Activated CD8-positive, alpha-beta memory T cell treated with anti-CD3 and anti-CD28 coated beads for 36 hours (primary cell): ENCODE measurements at regions not wholly inside any gene's neighbourhood (a gene's known extent, or its start where the extent isn't known, plus 50 kb on each side); places are given as distances from the start of the nearest gene placed in this dataset.

Experiments used
- CTCF ChIA-PET: fragments of 350-600 bp; sonication (Branson Sonifier 250); formaldehyde crosslinking; loops from one replicate; lab custom pipeline; 2021; ENCODE audit warnings: antibody characterized with exemption; lab: Charles Lee
- POLR2A ChIA-PET: fragments of 350-600 bp; sonication (Branson Sonifier 250); formaldehyde crosslinking; loops from one replicate; lab custom pipeline; 2021; ENCODE audit warnings: antibody characterized with exemption; lab: Charles Lee

DNA sequence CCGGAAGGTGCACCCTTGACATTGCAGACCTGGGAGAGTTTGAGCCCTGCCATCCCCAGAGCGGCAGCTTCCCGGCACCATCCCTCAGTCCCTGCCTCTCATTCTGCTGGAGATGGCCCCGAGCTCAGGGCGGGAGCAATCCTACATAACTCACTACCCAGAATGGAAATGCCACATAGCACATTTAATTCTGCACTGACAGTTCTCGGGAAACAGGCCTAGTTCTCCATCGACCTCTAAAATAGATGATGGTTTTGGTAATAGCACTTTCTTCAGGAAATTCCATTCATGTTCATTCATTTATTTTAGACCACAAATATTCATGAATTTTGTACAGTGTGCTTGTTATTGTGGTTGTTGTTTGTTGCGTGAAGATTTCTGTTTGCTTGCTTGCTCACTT, 92.9 kb upstream of the SLC14A2 start:
- ChIA-PET CTCF (no interaction called here), POLR2A (no interaction called here)

DNA sequence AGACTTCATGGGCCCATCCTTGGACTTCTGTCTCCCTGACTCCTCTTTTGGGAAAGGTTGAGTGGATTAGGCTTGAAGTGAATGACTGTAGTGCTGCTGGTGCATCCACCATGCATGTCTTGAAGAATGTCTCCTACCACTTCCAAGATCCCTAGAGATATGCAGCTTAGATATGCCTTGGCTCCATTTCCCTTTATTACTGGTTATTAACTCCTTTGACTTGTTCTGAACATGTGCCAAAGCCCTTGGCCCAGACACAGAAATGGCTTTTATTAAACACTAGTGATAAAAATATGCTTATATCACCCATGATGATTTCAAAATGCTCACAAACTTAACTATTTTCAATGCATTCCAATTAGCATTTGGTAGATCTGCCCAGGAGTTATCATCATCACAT, 90.0 kb upstream of the SLC14A2 start:
- ChIA-PET POLR2A (no interaction called here), CTCF (no interaction called here)

DNA sequence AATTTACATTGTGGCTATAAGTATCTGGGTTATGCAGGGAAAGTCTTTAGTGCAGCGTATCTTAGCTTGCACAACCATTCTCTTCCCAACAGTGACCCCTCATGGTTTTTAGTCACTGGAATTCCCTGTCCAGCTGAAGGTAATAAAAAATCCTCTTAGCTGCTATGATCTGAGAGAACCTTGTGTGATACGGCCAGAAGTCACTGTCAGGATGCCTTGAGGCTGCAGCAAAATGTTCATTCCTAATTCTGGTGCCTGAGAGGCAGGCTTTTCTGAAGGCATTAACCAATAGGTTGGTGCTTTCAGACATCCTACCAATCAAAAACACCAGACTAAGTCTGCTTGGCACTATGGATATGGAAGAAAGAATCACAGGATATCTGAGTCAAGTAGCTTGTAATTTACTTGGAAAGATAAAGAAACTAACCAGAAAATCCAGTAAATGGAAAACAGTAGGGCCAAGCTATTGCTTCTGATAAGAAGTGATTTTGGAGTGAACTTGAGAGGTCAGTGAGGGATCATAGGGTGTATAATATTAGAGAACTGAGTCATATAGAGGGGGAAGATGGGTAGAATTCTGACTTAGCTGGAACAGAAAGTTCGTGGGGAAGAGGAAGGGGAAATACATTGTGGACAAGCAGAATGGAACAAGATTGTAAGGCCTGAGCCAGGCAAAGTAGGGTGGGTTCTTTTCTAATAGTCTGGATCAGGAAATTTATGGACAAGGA, 89.0 kb upstream of the SLC14A2 start:
- ChIA-PET CTCF (no interaction called here), POLR2A (no interaction called here)

DNA sequence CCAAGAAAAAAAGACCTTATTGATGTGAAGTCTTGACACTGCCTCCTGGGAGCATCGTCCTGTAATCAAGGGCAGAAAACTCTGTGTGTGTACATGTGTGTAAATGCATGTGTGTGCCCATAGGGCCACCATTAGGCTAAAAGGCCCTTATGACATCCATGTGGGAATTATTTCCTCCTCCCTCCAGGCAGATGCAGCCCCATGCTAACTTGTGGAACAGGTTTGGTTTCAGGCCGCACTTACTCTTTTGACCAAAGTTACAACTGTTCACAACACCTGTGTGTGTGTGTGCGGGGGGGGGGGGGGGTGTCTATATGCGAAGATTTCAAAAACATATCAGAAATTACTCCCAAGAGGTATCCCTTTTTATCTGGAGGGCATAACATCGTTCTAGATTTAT, 87.4 kb upstream of the SLC14A2 start:
- CTCF ChIA-PET: no interaction called here
- POLR2A ChIA-PET: no interaction called here

DNA sequence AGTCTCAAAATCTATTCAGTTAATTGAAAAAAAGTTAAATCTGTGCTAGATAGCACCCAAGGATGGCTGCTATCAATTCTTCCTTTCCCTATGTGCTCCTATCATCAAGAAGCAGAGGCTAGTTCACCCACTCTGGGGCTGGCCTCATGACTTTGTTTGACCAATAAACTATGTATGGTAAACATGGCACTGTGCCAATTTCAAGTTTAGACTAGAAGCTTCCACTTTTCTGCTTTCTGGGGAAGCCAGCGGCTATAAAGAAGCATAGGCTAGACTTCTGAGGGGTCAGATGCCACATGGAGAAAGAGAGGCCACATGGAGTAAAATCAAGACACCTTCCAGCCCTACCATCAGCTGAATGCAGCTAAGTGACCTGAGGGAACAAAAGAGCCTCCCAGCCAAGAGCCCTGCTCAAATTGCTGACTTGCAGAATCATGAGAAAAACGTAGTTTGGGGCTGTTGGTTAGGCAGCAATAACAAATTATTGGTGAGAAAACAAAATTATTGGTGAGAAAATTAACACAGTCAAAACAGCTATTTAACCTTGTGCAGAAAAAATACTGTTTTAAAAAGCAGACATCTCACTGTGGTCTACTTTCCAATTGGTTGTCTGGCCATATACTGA, 86.5 kb upstream of the SLC14A2 start:
- ChIA-PET POLR2A (no interaction called here), CTCF (no interaction called here)

DNA sequence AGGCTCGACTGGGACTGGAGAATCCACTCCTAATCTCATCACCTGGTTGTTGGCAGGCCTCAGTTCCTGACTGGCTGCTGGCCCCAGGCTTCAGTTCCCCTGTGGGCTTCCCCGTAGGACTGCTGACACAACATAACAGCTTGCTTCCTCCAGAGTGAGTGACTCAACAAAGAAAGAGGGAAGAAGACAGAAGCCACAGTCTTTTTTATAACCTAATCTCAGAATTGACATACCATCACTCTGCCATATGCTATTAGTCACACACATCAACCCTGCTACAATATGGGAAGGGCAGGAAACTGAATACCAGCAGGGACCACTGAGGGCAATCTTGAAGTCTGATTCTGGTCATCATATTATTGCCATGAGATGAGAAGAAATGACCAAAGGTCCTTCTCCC, 76.8 kb upstream of the SLC14A2 start:
- ChIA-PET CTCF (no interaction called here), POLR2A (no interaction called here)

DNA sequence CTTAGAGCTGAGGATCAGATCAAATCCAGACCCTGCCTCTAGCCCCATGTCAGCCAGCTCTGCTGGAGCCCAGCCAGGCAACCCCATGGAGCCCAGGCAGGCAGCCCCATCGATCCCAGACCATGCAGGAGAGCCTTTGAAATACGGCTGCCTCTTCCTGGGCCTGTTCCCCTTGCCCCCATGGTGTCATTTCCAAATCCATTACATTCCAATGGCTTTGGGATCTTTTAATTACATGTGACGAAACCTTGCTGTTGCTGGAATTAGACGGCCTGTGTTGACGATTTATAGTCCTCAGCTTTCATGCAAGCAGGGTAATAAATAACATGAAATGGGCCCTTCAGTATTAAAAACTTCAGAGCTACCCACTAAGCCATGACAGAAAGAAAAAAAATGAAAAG, 75.8 kb upstream of the SLC14A2 start:
- ChIA-PET CTCF (no interaction called here), POLR2A (no interaction called here)

DNA sequence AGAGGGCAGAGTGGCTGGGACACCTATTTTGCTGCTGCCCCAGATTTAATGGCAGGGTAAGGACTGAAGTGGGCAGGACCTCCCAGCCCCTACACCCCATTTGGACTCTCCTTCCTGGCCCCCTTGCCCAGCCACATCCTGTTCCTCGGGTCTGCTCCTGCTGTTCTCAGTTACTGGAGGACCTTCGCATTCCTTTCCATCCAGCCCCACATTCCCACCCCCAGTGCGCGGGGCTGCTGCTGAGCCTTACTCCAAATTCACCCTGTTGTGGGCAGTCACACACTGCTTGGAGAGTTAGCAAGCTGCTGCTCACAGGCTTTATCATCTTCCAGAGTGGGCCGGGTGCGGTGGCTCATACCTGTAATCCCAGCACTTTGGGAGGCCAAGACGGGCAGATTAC, 75.2 kb upstream of the SLC14A2 start:
- POLR2A ChIA-PET: no interaction called here
- CTCF ChIA-PET: no interaction called here

DNA sequence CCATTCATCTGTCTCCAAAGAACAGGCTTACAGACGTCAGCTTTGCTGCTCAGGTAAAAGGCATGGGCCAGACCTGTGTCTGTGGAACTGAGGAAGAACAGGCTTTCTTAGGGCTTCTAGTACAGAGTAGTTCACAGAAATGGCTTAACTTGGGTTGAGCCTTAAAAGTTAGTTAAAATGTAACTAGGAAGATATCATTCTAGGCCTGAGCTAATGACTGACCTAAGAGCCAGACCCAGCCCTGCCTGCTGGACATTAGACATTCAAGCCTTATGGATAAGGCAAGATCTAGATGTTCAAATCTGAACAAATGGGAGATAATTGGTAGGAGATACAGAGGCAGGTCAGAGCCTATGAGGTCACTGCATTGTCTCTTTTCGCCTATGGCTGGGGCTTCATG, 73.9 kb upstream of the SLC14A2 start:
- POLR2A ChIA-PET: no interaction called here
- CTCF ChIA-PET: no interaction called here

DNA sequence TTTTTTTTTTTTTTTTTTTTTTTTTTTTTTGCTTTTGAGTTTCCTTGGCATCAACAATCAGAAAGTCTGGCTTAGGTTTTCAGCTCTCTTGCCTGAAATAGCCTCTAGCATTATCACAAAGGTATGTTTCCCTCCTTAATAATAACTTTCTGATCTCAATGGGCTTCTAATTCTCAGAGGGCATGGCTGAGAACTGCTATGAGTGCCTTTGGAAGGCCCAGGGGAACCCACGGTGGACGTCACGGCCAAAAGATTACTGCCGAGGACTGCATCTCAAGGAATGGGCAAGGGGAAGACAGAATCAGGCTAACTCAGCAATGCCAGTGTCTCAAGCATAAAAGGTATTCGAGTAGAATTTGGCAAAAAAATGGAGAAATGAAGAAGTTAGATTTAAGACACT, 73.2 kb upstream of the SLC14A2 start:
- ChIA-PET POLR2A (no interaction called here), CTCF (no interaction called here)

DNA sequence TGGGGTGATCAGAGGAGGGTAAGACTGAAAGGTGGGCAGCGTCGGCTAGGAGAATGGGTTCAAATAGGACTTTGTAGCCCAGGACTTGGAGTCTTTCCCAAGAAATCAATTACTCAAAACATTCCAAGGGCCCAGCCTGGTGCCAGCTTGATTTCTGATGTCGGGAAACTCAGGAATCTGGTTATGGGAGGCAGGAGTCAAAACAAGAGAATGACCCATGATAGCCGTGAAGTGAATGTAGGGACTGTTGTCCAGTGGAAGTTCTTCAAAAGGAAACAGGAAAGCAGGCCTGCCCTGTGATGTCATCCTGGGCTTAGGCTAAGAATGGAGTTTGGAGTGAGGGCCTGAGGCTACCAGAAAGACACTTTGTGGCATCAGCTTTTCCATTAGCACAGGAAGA, 67.4 kb upstream of the SLC14A2 start:
- ChIA-PET CTCF (no interaction called here), POLR2A (no interaction called here)

DNA sequence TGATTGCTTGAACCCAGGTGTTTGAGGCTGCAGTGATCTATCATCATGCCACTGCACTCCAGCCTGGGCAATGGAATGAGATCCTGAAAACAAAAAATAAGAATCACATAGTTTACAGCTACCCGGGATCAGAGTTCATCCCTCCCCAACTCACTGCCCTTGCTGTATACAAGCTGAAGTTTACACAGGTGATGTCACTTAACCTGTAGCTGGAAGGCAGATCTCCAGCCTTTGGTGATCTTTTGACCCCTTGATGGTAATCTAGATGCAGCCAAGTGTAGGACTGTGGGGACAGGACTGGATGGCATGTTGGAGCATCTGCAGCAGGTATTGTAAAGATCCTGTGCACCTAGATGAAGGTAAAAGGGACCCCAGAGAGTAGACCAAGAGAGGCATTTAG, 66.7 kb upstream of the SLC14A2 start:
- CTCF ChIA-PET: no interaction called here
- POLR2A ChIA-PET: no interaction called here

DNA sequence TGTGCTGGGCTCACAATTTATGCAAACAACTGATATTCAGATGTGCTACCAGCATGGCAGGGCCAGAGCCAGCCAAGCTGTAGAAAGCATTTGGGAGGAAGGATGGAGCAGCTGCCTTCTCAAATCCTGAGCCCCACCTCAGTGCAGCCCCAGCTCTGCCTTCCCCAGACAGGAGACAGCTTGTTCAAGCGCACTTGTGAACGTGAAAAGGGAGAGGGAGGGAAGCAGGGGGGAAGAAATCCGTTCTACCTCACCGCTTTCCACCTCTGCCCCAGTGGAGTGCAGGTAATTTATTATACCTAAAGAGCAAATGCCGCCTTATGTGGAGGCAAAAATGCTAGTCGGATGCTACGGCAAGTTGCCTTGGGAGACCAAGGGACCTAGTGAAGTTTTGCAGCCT, 66.0 kb upstream of the SLC14A2 start:
- ChIA-PET POLR2A (no interaction called here), CTCF (no interaction called here)

DNA sequence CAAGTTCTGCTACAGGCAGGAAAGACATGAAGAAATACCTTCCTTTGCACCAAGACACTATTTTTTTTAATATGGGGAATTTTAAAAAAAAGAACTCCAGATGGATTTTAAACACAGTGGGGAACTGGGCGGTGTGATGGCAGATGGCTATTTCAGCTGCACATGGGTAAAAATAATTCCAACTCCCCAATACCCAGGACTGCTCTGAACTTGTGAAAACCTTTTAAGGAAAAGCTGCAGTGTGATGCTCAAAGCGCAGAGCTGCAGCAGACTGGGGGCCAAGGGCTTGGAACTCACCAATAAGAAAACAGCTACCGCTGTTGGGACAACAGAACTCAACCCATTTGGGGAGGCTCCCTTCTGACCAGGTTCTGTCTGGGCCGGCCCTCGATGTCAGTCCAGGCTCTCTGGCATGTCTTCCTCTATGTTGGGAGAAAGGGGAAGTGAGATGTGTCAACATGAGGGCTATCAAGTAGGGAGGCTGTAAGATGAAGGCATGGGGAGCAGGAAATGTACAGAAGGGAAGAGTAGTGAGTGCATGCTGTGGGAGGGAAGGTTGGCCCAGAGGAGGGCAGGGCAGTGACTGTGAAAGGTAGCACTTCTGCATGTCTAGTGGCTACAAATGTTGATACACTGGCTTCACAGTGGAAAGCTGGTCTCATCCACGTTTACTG, 64.0 kb upstream of the SLC14A2 start:
- CTCF ChIA-PET: no interaction called here
- POLR2A ChIA-PET: no interaction called here

DNA sequence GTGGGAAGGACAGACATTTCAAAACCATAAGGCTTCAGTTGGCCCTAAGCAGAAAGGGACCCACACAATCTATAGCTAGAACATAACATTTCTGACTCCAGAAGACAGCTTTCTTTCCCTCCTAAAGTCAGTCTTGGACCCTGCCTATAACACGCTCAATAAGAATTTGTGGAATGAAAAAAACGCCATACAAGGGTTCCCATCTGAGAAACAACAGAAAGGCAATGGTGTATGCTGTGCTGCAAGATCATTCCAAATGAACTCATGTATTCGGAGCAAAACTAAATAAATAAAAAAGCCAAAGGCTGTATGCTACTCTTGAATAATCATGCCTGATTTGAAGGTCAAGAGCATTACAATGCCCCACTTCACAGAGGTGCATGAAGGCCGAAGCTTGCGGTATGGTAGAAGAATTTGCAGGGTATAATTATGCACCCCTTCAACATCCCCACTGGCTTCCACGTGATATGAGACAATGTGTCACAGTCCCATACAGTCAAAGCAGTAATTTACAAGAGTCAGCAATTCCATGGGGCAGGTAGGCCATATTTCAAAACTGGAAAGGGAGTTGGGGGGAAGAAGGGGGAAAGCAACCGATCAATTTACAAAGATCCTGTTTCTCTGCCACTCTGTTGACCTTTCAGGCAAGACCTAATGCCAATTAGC, 61.4 kb upstream of the SLC14A2 start:
- CTCF ChIA-PET: interaction anchor here (1.0 kb wide), 1 partner anchor 169 kb away, joined by 3 read pairs; no protein-coding TSS in a partner anchor

DNA sequence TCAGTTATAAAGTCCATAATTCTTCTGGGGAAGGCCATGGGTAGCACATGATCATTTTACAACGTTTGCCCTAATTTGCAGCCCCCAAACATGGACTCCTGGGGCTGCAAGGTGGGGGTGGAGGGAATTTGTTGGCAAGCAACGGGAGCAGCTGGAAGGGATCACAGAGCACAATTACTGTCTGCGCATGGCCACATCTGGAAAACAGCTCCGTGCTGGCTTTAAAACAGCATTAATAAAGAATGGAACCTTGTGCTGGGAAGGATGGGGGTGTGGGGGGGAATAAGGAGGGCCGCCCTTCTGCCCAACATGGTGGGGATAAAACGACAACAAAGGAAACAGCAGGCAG, 60.9 kb upstream of the SLC14A2 start:
- CTCF ChIA-PET: no interaction called here
- POLR2A ChIA-PET: no interaction called here

More for the DNA sequence above, 61.4 kb upstream of the SLC14A2 start:
- POLR2A ChIA-PET: no interaction called here

DNA sequence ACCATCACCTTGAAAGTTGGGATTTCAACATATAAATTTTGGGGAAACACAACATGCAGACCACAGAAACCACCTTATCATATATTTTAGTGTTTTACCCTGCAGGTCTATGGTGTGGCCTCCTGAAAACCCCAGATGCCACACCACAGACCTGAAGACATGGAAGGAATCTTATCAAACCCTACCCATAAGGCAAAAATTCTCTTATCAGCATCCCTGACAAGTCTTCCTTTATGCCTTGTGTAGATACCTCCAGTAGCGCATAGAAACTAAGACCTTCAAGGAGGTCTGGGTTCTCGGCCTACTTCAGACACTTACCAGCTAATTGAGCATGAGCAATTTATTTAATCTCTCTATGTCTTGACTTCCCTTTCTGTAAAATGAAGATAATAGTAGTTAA, 59.1 kb upstream of the SLC14A2 start:
- ChIA-PET POLR2A (no interaction called here), CTCF (no interaction called here)

DNA sequence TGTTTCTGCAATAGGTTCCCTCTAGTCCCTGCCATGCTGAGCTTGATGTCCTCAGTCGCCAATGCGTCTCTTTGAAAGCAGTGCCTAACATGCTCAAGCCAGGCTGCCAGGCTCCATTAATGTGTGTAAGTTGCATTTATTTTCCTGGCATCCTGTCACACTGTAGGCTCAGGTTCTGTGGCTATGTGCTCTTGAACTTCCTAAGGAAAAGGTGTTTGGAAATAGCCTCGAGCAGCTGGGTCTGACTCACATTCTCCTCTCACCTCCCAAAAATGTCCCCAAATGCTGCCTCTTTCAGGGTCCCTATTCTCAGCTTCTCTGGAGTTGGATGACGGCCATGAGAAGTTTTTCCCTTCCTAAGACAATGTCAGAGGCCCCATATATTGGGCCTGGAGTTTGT, 58.0 kb upstream of the SLC14A2 start:
- POLR2A ChIA-PET: no interaction called here
- CTCF ChIA-PET: no interaction called here

DNA sequence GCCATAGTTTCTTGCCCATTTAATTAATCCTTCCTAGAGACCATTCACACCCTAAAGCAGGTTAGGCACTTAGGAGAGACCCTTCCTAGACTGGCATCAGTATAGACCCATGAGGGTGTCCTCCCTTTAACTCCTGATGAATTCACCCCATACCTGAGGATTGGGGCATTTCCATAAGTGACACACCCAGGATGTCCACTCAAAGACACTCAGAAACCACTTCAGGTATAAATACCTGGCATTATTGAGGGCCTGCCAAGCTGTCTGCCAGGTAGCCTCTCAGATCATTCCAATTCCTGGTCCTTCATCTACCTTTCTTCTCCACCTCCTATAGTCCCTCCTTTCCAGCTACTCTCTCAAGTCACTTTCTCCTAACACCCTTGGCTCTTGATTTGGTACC, 57.5 kb upstream of the SLC14A2 start:
- ChIA-PET CTCF (no interaction called here), POLR2A (no interaction called here)

DNA sequence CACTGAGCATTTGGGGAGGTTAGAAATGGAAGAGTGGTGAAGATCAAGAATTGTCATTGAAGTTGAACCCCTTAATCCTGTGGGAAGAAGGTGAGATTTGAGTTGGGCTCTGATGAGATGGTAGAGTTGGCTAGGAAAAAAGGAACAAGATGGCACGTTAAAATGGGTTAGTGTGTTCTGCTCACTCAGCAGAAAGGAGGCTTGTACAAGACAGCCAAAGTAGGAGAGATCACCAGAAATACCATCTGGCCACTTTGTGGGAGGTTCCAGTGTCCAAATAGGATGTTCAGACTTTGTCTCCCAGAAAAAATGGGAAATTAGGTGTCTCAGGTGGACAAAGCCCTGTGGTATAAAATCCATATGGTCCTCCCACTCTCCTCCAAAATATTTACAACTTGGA, 56.0 kb upstream of the SLC14A2 start:
- CTCF ChIA-PET: no interaction called here
- POLR2A ChIA-PET: no interaction called here

DNA sequence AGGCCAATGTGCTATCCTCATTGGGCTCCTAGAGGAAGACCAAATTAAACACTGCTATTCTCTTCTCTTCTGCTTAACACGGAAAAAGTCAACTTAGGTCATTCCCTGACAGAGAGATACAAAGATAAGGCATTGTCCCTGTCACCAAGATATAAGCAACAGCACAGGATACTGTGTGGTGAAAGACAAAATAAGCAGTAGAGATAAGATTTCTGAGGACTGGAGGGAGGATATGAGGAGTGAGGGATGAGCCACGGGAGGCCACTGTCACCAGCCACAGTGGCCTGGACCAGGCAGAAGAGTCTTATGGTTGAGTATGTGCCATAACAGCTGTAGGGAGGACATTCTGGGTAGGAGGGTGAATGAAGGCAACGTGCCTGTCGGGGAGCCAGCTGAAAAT, 54.4 kb upstream of the SLC14A2 start:
- POLR2A ChIA-PET: no interaction called here
- CTCF ChIA-PET: no interaction called here
